Hematopoietic multipotent progenitor cell (in vitro differentiated cells): ENCODE measurements at regions not wholly inside any gene's neighbourhood (a gene's known extent, or its start where the extent isn't known, plus 50 kb on each side); places are given as distances from the start of the nearest gene placed in this dataset.

Experiments
- DNase-seq, 3 donors: peaks; one replicate each; pipeline ENCODE4 v3.0.0-alpha.2; 2011 to 2015; ENCODE audit warnings: low read depth in 2 of 3, low spot score in 2 of 3

DNA sequence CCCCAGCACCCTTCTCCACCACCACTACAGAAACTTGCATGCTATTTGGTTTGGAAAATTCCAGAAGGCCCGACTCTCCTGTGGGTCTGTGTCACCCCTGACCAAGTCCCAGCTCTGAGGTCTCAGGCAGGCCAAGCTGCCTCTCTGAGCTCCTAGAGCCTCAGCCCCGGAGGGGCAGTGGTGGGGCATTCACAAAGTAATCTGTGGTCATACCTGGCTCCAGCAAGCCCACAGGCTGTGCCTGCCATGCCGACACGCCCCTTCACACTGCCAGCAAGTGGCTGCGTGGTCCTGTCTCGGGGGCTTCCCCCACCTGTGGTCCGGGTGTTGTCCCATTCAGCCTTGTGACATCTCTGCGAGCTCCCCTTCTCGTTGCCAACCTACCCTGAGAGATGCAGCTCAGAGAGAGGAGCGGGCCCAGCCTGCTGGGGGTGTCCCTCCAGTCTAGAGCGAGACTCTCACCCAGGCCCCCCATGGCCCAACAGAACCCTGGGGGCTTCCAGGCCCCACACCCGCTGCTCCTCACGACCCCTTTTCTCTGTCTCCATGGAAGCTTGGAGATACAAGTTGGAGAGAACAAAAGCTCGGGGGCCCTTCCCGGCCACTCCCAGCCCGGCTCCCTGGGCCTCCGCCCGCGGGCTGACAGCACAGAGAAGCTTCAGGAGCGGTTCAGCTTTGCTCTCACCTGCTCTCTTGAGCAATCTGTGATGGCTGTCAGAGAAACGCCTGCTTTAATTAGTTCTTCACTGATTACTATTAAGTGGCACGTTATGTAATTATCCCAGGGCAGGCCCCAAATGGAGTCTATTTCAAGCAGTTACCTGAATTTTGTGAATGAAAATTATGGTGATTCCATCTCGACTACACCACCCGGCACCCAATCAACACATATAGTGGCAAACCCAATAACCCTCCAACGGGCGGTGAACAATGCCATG lies 147.7 kb upstream of the PHACTR3 start:
- no peak for DNase-seq

DNA sequence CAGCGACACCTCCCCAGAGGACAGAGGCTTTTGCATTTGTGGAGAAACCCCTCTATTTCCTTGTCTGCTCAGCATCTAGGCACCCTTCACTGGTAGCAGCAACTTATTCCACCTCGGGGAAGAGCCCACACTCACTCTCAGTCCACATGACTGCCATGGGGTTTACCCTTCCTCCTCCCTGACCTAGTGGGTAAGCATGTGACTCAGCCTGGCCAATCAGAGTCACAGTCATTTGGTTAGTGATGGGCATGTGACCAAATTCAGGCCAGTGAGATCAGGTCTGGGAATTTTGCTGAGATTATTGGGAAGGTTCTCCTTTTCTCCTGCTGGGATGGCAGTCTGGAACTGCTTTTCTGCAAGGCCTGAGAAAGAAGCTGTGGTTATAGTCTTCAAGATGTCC lies 145.7 kb upstream of the PHACTR3 start:
- no peak for DNase-seq

DNA sequence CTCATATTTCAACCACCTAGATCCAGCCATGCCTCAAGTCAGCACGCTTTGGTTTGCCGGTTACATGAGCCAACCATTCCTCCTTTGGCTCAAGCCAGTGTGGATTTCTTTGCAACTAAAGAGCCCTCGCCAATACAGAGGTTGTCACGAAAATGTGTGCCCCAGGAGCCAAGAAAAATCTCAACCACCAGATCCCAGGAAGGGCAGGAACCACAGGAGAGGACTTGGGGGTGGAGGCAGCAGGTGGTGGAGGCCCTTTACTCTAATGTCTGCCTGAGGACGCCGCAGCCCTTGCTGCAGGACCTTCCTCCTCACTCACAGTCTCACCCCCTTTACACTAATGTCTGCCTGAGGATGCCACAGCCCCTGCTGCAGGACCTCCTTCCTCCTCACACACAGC lies 144.8 kb upstream of the PHACTR3 start:
- no peak for DNase-seq

DNA sequence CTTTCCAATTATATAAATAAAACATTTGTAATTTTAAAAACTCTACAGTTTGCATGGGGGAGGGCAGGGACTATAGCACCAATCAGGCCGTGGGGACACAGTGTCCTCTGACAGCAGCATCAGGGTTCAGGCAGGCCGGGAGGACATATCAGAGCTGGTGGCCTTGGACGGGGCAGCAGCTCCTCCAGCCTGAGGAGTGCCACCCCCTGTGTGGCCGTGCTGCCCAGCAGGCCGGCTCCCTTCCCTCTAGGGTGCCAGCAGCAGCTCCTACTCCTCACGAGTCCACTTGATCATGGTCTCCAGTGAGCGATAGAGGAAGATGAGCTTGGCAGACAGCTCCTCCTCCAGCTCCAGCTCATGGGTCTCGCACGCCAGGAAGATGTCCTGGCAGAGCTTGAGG lies 144.0 kb upstream of the PHACTR3 start:
- no peak for DNase-seq

DNA sequence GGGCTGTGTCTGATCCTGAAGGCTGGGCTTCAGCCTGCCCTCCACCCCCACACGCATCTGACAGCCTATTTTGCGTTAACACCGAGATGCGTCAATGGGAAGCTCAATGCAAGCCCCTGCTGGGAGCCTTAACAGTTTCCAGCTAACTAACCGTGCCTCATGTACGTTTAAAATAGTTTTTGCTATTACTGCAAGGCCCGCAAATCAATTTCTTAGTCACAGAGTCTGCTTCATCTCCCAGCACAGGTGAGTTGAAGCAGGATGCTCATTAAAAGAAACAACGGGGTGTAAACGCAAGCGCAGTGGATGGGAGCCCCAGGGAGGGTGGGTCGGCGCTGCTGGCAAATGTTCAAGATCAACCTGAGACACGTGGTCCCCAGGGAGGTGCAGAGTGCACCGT lies 142.8 kb upstream of the PHACTR3 start:
- no peak for DNase-seq

DNA sequence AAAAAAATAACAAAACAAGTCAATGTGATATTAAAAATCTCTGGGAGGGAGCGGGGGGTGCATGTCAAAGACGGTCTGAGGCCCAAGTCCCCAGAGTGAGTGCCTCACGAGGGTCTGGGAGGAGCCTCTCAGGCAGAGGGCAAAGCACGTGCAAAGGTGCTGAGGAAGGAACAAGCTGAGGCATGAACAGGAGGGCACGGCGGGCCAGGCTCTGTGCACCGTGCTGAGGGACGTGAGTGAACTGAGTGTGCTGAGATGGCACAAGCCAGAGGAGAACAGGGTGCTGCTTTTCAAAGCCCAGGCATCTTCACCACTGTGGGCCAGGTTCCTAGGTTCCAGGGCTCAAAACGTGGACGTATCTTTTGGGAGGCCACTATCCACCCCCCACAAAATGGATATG lies 142.1 kb upstream of the PHACTR3 start:
- no peak for DNase-seq

DNA sequence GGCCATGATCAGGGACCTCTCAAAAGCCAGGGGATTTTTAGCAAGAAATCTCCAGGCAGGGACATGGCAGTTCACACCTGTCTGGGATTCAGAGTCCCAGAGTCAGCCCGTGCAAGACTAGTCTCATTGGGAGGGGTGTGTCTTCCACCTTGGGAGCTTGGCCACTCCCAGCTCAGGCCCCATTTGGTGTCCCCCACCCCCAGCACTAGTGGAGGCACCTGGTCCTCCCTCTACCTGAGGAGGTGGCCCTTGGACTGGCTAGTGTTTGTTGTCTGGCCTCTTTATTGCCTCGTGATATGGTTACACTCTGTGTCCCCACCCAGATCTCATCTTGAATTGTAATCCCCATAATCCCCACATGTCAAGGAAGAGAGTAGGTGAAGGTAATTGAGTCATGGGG lies 140.8 kb upstream of the PHACTR3 start:
- DNase-seq = no peak

DNA sequence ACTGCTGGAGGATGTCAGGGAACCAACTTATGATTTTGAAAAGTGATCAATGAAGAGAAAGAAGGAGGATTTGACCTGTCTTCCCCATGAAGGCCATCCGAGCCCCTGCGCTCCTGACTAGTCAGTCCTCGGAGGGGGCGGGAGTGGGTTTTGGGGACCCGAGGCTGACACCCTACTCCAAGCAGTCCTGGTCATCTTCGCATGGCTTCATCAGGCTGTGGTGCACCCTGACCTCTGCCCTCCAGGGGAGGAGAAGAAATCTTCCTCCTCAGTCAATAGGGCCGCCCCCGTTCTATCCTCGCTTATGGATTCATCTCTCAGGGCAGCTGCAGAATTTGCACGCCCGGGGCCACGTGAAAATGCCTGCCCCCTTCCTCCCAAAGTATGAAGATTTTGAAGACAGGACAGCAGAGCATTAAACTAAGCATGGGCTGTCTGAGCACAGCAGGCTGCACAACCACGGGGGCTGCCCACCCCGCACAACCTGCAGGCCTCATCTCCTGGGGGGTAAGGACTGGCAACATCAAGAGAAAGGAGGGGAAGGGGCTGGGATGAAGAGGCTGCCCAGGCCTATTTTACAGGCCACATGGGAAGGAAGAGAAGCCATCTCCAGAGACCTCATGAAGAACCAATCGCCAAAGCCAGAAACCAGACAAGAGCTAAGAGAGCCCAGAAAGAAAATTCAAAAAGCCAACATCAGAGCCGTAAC lies 138.1 kb upstream of the PHACTR3 start:
- no peak for DNase-seq

DNA sequence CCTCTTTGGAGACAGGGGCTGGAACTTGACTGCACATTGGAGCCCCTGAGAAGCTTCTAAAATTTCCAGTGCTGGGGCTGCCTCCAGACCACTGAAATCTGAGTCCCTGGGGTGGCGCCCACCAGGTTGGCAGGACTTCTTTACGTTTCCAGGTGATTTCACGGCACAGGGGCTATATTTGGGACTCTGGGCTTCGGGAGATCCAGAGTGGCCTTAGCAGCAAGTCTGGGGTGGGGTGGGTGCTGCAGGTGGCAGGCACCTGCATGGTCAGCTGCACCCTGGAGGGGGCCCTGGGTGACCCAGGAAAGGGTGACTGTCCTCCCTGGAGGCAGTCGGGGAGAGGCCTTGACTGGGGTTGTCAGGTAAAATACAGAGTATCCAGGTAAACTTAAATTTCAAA lies 135.5 kb upstream of the PHACTR3 start:
- DNase-seq = no peak

DNA sequence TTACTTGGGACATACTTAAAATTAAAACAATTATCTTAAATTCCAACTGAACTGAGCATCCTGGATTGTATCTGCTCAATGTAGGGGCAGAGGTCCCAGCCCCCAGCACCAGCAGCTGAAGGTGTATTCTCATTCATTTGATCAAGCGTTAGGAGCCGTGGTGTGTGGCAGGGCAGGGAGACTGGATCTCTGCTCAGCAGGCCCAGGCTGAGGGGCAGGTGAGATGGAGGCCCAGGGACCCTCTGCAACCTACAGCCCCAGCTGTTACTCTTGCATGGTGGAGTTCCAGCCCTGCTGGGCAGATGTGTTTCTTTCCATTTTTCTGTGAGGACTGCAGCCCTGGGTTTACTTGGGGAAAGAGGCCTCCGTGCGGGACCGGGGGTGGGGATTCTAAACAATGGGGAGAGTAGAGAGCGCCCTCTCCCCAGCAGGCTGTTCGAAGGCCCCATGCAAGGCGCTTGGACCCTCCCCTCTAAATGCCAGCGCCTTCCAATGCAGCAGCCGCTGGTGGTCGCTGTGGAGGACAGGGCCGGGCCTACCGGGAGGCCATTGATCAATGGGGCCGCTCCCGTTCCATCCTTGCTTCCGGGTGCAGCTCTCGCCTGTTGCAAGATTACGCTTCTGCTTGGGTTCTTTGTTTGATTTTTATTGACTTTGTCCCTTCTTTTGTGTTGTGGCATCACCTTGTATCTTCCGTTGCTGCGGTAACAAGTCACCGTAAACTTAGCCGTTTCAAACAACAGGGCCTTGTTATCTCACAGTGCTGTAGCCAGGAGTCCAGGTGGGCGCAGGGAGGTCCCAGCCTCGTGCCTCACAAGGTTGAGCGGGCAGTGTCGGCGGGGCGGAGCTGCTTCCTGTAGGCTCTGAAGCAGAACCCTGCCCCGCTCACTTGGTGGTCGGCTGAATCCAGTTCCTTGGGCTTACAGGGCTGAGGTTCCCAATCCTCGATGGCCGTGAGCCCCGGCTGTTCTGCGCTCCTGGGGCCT lies 134.8 kb upstream of the PHACTR3 start:
- DNase-seq = no peak

DNA sequence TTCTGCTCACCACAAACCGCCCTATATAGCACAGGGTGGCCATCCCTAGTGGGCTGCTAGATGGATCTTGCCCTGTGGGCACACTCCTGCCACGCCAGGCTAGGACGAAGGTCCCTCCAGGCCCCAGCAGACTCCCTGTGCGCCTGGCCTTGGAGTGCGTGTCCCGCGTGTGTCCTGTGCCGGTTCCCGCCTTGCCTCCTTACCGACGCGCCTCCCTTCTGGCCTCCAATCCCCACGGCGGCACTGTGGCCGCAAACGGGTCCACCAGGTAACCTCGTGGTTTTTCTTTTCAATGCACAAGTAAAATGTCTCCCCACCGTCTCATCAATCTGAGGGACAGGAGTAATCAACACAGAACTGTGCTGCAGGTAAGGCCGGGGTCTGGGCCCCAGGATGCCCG lies 133.8 kb upstream of the PHACTR3 start:
- no peak for DNase-seq

DNA sequence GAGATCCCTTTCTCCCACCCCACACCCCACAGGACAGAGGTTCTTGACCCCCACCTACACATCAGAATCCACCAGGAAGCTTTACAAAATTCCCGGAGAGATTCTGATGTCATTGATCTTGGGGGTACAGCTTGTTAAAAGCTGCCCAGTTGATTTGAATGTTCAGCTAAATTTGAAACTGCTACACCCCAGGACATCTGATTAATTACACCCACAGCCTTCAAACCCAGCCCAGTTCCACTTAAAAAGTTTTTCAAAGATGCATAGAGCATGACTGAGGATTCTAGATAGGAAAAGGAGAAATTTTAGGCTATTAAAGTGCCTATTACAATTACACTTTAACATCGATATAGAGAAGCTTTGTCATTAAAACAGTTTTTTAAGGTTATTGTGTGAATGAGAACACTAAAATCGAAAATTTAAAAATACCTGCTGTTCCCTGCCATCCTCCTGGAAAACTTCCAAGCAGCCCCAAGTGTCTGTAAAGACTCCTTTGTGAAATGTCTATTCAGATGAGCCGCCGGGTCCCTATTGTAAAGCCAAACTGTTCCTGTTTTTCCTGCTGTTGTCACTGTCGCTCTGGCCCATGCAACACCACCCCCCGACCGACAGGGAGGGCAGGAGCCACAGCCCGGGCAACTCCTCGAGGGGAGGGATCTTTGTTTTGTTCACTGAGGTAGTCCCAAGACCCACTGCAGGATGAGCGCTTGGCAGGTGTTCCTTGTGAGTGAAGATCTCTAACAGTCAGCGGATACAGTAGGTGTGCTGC lies 132.5 kb upstream of the PHACTR3 start:
- no peak for DNase-seq

DNA sequence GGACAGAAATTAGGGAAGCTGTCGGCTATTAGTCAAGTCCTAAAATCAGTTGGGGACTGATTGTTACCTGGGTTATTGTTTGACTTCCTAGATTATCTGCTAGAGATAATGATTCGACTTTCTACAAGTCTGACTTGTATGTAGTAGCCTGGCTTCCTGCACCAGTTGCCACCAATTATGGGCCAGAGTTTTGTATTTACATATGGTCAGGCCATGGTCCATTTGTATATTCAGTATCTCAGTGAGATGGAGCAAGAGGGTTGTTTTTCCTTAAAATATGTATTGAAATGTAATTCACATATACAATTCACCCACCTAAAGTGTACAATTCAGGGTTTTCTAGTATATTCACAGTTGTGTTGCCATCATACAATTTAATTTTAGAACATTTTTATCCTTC lies 130.6 kb upstream of the PHACTR3 start:
- DNase-seq = no peak

DNA sequence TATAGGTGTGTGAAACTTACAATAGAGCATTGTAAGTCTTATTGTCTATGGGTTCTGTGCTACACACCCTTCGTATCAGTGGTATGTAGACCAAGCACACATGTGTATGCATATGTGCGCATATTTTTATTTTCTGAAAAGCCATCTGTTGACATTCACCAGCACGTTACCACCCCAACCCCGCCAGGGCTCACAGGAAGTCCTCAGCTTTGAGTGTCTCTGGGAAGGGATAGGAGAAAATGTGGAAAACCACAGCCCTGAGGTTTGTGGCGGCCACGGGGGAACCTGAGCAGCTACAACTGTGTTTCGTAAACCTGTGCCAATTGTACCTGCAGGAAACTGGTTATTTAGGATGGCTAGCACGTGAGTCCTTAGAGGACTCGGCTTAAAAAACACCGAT lies 123.3 kb upstream of the PHACTR3 start:
- DNase-seq = no peak

DNA sequence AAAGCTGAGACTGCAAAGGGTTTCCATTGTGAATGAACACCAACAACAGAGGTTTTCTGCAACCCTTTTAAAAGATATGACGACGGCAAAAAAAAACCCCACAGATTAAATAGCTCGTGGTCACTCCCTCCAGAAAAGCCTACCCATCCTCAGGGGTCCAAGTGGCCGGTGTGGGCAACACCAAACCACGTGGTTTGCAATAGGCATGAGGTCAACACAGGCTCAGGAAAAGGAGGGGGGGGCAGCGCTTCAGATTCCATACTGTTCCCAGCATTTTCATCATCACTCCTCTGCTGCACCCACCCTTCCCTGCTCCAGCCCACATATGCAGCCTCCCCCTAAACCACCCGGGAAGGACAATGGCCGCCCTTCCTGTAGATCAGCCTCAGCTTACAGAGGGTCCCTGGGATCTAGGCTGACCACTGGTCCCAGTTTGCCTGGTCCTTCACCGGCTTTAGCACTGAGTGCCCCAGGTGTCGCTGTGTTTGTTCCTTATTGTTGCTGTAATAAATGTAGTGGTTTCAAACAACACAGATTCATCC lies 122.8 kb upstream of the PHACTR3 start:
- no peak for DNase-seq

DNA sequence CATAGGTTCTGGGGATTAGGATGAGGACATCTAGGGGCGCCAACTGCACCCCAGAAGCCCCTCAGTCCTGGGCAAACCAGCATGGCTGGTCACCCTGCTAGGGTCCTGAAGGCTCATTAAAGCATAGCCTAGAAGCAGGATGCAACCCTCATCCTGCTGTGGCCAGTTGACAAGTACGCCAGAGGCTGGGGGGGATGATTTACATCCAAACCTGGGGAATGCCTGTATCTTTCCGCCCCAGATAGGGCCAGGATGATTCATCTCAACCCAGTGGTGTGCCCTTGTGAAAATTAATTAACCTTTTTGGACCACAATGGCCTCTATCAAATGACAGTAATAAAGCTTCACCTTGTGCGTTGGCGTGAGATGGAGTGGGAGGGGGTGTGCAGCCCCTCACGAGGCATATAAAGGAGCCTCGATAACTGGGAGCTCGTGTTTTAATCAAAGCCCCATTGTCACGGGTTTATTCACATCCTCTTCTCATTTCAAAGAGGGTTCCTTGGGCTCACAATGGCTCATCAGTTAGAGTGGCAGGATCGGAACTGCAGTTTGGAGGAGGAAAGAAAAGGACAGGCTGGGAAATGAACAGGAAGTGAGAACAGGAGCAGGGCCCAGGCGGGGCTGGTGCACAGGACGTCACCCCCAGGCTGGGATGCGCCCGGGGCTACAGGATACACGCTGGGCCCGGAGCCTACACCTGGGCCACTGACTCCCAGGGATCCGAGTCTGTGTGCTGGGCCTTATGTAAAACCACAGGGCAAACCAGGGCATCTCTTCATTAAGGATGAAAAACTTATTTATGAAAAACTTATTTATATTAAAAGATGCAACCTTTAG lies 121.8 kb upstream of the PHACTR3 start:
- no peak for DNase-seq

DNA sequence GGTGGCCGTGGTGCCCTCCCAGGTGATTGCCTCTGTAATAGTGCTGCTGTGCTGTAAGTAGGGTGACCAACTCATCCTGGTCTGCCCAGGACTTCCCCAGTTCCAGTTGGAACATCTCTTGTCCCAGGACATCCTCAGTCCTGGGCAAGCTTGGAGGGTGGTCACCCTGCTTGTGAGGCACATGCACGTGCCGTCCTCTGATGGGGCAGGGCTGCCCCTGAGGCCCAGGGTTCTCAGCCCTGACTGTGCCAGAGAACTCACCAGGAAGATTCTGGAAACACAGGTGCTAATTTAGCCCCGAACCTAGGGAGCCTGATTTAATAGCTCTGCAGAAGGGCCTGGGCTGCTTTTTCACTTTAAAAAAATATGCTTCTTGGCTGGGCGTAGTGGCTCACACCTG lies 120.9 kb upstream of the PHACTR3 start:
- no peak for DNase-seq

DNA sequence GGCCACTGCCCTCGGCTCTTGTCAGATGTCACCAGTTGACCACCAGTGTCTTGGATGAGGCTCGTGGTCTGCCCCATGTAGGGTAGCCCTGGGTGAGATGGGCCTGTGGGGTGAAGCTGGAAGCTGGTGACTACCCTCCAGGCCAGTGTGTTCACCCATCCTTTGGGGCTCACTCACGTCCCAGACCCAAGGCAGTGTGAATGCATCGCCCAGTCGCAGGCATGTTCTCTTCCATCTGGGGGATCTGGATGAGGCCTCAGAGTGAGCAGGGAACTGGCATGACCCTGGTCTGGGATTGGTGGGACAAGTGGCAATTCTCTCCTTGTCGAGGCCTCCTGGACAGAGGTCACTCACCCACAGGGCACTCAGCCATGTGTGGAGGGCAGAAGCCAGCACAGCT lies 120.1 kb upstream of the PHACTR3 start:
- no peak for DNase-seq
